Skin epidermis (tissue), 12 donors: ENCODE measurements at regions not wholly inside any gene's neighbourhood (a gene's known extent, or its start where the extent isn't known, plus 50 kb on each side); places are given as distances from the start of the nearest gene placed in this dataset.
"Not testable (repeated sequence)": the region's sequence is repeated elsewhere in the genome, so short reads cannot be mapped to it uniquely, and the experiment has no call there.

ENCODE experiments used
- H3K27ac ChIP-seq, 21 experiments: fragments of 200-600 bp; sonication (generic) in 11 of 21; one replicate each; pipeline ENCODE4 v1.5.0; 2020; ENCODE audit warnings: mild to moderate bottlenecking in 3 of 21, inconsistent platforms in 2 of 21, moderate library complexity in 2 of 21
- H3K4me3 ChIP-seq, 7 experiments: fragments of 200-600 bp; sonication (generic) in 2 of 7; one replicate each; pipeline ENCODE4 v1.5.0; 2020; ENCODE audit warnings: inconsistent platforms in 2 of 7, mild to moderate bottlenecking in 2 of 7, moderate library complexity in 1 of 7

GRCh38 chr1:148363439-148363810 lies 119.7 kb downstream of the PPIAL4G start:
- H3K4me3 ChIP-seq, result no peak overlapping the region
- H3K27ac ChIP-seq, result peak overlapping the region in 2 of 21 experiments; percentile 68 to 79

GRCh38 chr1:148362626-148363438 lies 120.3 kb downstream of the PPIAL4G start:
- peak overlapping the region in 4 of 7 experiments; percentile 9 to 25 (median 21) for H3K4me3 ChIP-seq
- peak overlapping the region in 13 of 21 experiments; percentile 18 to 79 (median 65) for H3K27ac ChIP-seq

- peak overlapping the region in 4 of 7 experiments; percentile 9 to 25 (median 21) for H3K4me3 ChIP-seq
- peak overlapping the region in 18 of 21 experiments; percentile 10 to 79 (median 55) for H3K27ac ChIP-seq
Observed at GRCh38 chr1:148362216-148362611, 120.9 kb downstream of the PPIAL4G start.

- Histone ChIP-seq H3K27ac (peak overlapping the region in 18 of 21 experiments; percentile 10 to 79 (median 55)), H3K4me3 (peak overlapping the region in 4 of 7 experiments; percentile 15 to 25 (median 21))
Observed at GRCh38 chr1:148361427-148362215, 121.5 kb downstream of the PPIAL4G start.

GRCh38 chr1:148357037-148357436 lies 126.1 kb downstream of the PPIAL4G start:
- H3K27ac ChIP-seq, result peak overlapping the region in 2 of 21 experiments; percentile 13 to 41
- no peak overlapping the region for H3K4me3 ChIP-seq

GRCh38 chr1:148355976-148356375 lies 127.1 kb downstream of the PPIAL4G start:
- no peak overlapping the region for H3K4me3 ChIP-seq
- no peak overlapping the region for H3K27ac ChIP-seq

GRCh38 chr1:148354913-148355308 lies 128.2 kb downstream of the PPIAL4G start:
- Histone ChIP-seq H3K27ac (no peak overlapping the region), H3K4me3 (no peak overlapping the region)

- H3K4me3 ChIP-seq, result no peak overlapping the region
- H3K27ac ChIP-seq, result no peak overlapping the region
Observed at GRCh38 chr1:148354284-148354912, 128.7 kb downstream of the PPIAL4G start.

GRCh38 chr1:148353461-148354283 lies 129.4 kb downstream of the PPIAL4G start:
- Histone ChIP-seq H3K4me3 (no peak overlapping the region), H3K27ac (no peak overlapping the region)

- Histone ChIP-seq H3K4me3 (no peak overlapping the region), H3K27ac (no peak overlapping the region)
Observed at GRCh38 chr1:148352470-148353053, 130.5 kb downstream of the PPIAL4G start.

- Histone ChIP-seq H3K27ac (no peak overlapping the region), H3K4me3 (no peak overlapping the region)
Observed at GRCh38 chr1:148347781-148348180, 135.3 kb downstream of the PPIAL4G start.

GRCh38 chr1:148345659-148346151 lies 137.4 kb downstream of the PPIAL4G start:
- not testable (repeated sequence) for H3K27ac ChIP-seq, H3K4me3 ChIP-seq

- H3K27ac ChIP-seq, H3K4me3 ChIP-seq: not testable (repeated sequence)
Observed at GRCh38 chr1:148344651-148345050, 138.5 kb downstream of the PPIAL4G start.

- H3K27ac ChIP-seq, H3K4me3 ChIP-seq: not testable (repeated sequence)
Observed at GRCh38 chr1:148341729-148342128, 141.4 kb downstream of the PPIAL4G start.

- H3K4me3 ChIP-seq, result not testable (repeated sequence)
- peak overlapping the region in 5 of 21 experiments; percentile 10 to 29 (median 20) for H3K27ac ChIP-seq
Observed at GRCh38 chr1:148336121-148336918, 146.8 kb downstream of the PPIAL4G start.

GRCh38 chr1:148334339-148335130 lies 148.6 kb downstream of the PPIAL4G start:
- Histone ChIP-seq H3K4me3 (peak overlapping the region; percentile 13 to 64 (median 45)), H3K27ac (peak overlapping the region; percentile 32 to 98 (median 89))

- Histone ChIP-seq H3K27ac (peak overlapping the region in 18 of 21 experiments; percentile 75 to 98 (median 91)), H3K4me3 (peak overlapping the region; percentile 13 to 64 (median 45))
Observed at GRCh38 chr1:148333875-148334338, 149.2 kb downstream of the PPIAL4G start.
